ENCODE measurements at regions not wholly inside any gene's neighbourhood (a gene's known extent, or its start where the extent isn't known, plus 50 kb on each side); places are given as distances from the start of the nearest gene placed in this dataset.
"Not testable (repeated sequence)": the region's sequence is repeated elsewhere in the genome, so short reads cannot be mapped to it uniquely, and the experiment has no call there.

- not testable (repeated sequence) for DNase-seq (ENCODE audit: low read depth in 2 of 2)
Observed at GRCh38 chr1:209172792-209173542, 410.5 kb upstream of the CAMK1G start.

- not testable (repeated sequence) for DNase-seq (ENCODE audit: low read depth in 2 of 2)
Observed at GRCh38 chr1:209173796-209174195, 409.7 kb upstream of the CAMK1G start.

DNA sequence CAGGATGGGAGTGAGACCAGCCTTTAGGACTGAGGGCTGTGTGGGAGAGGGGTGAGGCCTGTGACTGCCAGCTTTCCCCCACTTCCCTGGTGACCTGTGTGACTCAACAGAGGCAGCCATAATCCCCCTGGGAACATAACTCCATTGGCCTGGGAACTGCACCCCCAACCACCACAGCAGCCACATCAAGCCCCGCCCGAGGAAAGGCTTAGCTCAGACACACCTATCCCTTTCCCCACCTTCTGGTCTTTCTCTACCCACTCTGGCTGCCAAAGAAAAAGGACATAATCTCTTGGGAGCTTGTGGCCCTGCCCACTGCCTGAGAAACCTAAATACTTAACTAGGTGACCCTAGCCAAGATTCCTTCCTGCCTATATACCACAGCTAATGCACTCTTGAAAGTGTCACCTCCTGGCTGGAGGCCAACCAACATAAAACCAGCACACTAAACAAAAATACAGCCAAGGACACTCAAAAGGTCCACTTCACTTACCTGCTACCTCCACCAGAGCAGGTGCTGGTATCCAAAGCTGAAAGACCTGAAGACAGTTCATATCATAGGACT is 406.6 kb upstream of the CAMK1G start:
- DNase-seq (ENCODE audit: low read depth in 2 of 2) = no peak

- no peak for DNase-seq (ENCODE audit: low read depth in 2 of 2)
Observed at GRCh38 chr1:209183195-209183594, 400.3 kb upstream of the CAMK1G start.

GRCh38 chr1:209187589-209187988 is 395.9 kb upstream of the CAMK1G start:
- DNase-seq (ENCODE audit: low read depth in 2 of 2) = no peak

DNA sequence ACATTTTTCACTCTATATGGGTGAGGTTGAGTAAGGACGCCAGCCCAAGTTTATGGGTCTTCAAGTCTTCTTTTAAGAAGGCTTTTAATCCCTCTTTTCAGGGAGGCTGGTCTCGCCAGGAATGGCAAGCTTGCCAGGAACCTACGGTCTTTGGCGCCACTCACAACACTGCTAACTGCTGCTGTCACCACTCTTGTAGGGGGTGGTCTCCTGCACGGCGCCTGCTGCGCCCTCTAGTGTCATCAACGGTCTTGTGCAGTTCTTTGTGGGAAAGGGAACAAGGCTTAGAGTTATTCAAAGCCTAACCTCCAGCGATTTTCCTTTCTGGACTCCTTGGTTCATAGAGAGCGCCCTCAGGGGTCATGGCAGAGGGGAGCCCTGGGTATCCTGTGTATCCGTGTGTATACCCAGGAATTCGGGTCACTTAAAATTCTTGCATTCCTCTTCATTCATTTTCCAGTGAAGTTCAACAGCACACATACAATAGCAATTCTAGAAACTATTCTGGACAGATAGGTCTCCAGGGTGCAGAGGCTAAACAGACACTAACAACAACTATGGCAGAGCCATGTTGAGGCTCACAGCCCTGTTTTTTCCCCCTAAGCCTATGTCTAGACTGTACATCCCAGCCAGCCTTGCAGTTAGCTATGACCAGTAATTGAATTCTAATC is 392.8 kb upstream of the CAMK1G start:
- DNase-seq (ENCODE audit: low read depth in 2 of 2) = no peak

DNA sequence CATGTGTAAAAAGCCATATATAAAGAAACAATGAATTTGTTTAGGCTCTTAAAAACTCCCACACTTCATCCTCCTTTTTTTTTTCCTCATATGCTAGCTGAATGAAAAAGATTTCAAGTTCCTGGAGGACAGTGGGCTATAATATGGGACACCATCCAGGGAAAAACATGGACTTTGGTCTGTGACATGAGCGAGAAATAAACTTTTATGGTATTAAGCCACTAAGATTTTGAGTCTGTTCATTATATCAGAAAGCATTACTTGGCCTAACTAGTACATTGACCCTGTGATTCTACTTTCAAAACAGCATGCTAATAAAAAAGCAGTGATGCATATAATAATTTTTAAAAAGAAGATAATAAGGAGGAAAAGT is 392.3 kb upstream of the CAMK1G start:
- no peak for DNase-seq (ENCODE audit: low read depth in 2 of 2)

GRCh38 chr1:209196140-209196539 is 387.4 kb upstream of the CAMK1G start:
- no peak for DNase-seq (ENCODE audit: low read depth in 2 of 2)

DNA sequence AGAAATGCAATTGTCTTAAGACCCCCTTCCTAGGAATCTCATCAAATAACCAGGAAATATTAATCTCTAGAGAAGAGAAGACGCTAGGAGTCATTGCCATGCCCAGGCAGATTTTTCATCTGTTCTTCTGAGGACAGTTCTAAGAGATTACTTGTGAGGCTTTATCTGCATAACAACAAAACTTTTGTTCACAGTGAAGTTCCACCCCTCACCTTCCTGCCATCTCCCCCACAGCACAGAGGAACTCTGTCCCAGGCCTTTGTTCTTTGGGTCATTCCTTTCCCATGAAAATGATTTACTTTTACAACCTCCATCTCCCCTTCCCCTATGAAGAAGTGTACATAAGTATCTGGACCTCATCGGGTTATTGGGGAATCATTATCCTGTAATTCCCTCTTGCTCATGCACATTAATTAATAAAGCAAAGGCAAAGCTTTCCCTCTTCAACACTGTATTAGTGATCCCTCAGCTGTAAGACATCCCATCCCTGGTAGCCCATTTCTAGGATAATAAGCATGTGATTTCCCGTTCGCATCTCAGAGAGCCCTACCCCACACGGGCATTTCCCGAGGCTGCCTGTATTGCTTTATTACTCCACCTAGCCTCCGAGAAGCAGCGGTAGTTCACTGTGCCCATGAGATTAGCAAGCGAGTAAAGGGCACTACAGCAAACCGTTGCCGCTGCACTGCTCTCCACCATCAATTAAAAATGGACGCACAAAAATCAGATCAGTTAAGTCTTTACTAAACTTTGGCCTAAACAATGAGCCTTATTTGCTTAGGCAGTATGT is 384.4 kb upstream of the CAMK1G start:
- no peak for DNase-seq (ENCODE audit: low read depth in 2 of 2)

DNA sequence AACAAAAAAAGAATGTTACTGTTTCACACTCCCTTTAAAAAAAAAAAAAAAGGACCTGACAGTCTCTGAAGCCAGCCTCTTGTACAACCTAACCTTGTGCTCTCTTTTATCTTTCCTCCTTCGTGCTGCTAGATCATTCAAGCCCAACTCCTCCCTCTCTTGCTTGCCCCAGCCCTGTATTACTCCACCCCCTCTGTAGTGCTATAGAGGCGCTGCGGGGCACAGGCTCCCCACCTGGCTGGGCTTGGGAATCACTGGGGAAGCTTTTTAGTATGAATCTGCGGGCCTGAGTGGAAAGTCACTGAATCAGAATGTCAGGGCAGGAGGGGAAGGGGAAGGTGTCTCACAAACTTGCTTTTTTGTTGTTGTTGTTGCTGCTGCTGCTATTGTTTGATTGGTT is 383.7 kb upstream of the CAMK1G start:
- DNase-seq (ENCODE audit: low read depth in 2 of 2) = no peak

DNA sequence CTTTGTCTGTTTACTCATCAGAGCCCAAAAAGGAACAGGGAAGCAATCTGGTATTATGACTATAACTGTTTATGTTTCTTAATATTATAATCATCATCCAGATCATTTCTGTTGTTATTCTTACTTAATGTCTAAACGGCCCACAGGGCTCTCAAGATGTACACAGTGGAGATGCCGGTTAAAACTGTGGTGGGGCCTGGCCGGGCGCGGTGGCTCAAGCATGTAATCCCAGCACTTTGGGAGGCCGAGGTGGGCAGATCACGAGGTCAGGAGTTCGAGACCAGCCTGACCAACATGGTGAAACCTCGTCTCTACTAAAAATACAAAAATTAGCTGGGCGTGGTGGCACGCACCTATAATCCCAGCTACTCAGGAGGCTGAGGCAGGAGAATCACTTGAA is 381.2 kb upstream of the CAMK1G start:
- not testable (repeated sequence) for DNase-seq (ENCODE audit: low read depth in 2 of 2)

- DNase-seq (ENCODE audit: low read depth in 2 of 2) = no peak
Observed at GRCh38 chr1:209202830-209203532, 380.5 kb upstream of the CAMK1G start.

DNA sequence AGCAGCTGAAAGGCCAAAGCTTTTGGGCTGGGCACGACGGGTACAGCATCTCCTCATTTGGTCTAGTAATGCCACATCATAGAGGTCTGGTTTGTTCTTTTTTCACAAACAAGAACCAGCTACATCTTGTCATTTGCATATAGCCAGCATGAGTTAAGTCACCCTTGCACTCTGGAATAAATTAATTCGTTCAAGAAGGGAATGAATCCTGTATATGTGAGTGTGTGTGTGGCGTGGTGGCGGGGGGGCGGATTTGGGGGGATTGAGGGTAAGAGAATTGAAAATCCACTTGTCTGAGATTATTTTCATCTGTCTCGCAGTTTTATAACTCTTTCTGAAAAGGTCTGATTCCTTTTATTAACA is 380.0 kb upstream of the CAMK1G start:
- DNase-seq (ENCODE audit: low read depth in 2 of 2) = no peak

- DNase-seq (ENCODE audit: low read depth in 2 of 2) = no peak
Observed at GRCh38 chr1:209205039-209205438, 378.5 kb upstream of the CAMK1G start.

DNA sequence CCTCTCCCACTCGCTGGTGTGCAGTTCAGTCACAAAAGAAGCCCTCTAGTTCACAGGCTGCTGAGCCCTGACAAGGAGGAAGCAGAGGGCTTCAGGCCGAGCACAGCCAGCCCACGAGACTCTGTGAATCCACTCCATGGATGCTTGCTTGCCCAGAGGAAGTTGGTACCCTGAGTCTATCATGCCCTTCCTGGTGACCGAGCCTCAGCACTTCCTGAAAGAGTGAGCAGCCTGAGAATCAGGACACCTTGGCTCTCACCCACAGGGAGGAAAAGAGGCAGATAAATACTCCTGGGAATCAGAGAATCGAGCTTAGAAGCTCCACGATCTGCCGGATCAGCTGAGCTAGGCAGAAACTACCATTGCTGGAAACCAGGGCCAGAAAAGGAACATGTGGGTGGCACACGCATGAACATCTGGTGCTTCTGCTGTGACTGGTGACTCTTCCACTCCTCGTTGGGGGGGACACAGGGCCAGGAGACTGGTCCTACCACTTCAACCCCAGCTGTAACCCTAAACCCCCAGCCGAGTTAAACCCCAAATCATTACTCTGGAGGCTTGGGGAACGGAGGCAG is 376.3 kb upstream of the CAMK1G start:
- no peak for DNase-seq (ENCODE audit: low read depth in 2 of 2)

DNA sequence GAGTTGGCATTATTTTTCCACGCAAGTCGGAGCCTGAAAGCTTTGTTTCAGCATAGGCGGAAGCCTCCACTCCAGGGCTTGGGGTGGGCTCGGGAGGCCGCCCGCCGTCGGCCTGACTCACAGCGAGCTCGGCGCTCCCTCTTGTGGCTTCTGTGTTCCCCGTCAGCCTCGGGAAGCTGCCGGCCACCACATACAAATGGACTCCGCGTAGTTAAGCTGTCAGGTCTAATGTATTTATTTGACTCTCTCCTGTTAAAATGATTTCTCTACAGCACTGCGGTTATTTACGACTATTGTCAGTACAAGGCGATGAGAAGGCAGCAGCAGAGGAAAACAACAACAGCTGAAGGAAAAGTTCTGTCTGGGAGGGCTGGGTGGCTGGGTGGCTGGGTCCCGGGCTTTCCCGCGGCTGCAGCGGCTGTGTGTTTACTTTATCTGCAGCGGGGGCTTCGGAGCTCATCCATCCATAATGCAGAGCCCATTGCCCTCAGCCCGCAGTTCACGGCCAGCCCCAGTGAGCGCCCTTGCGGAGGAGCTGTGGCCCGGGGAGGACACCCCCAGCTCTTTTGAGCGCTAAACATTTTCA is 375.7 kb upstream of the CAMK1G start:
- DNase-seq (ENCODE audit: low read depth in 2 of 2) = no peak

DNA sequence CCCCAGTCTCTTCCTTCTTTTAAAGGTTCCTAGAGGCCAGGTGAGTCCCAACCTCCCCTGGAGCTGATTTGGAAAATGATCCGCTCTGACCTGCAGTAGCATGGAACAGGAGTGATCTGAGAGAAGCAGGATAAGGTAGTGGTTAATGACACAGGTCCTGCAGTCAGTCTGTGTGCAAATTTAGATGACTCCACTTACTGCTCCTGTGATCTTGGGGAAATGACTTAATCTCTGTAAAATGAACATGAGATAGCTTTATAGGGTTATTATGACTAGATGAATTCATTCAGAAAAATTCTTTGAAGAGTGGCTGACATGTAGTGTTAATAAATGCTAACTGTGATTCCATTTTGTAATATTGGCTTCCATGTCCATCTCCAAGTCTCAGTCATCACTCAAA is 374.9 kb upstream of the CAMK1G start:
- no peak for DNase-seq (ENCODE audit: low read depth in 2 of 2)

GRCh38 chr1:209213989-209214388 is 369.5 kb upstream of the CAMK1G start:
- DNase-seq (ENCODE audit: low read depth in 2 of 2) = no peak

- no peak for DNase-seq (ENCODE audit: low read depth in 2 of 2)
Observed at GRCh38 chr1:209215826-209216225, 367.7 kb upstream of the CAMK1G start.

GRCh38 chr1:209218113-209218512 is 365.4 kb upstream of the CAMK1G start:
- DNase-seq (ENCODE audit: low read depth in 2 of 2) = no peak

DNA sequence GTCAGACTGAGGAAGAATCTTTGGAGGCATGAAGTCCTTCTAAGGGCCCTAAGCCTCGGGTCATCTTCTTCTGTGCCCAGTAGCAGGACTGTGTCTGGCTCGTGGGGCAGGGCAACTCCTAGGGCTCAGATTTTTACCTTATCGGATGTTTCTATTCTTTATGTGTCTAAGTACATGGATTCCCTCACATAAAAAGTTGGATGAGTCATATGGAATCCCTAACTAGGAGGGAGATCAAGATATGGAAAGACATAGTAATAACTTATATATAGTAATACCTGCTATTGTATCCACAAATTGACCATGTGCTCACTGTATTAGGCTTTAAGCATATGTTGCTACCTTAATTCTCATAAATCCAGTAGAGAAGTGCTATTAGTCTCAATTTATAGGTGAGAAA is 364.5 kb upstream of the CAMK1G start:
- DNase-seq (ENCODE audit: low read depth in 2 of 2) = no peak
